SH-SY5Y (cell line): ENCODE measurements at regions not wholly inside any gene's neighbourhood (a gene's known extent, or its start where the extent isn't known, plus 50 kb on each side); places are given as distances from the start of the nearest gene placed in this dataset.

Experiments
- GATA2 ChIP-seq: IDR thresholded peaks from 2 replicates; pipeline ENCODE4 v1.6.1; 2011; ENCODE audit warnings: mild to moderate bottlenecking, low read depth, low read length
- GATA3 ChIP-seq: IDR thresholded peaks from 2 replicates; pipeline ENCODE4 v1.6.1; 2011; ENCODE audit warnings: low read depth, mild to moderate bottlenecking, low read length, moderate library complexity

GRCh38 chr11:134725716-134726639 lies 313.9 kb upstream of the B3GAT1 start:
- TF ChIP-seq GATA3 (no peak), GATA2 (no peak)

- TF ChIP-seq GATA3 = no peak
- TF ChIP-seq GATA2 = no peak
Observed at GRCh38 chr11:134725211-134725610, 313.2 kb upstream of the B3GAT1 start.

DNA sequence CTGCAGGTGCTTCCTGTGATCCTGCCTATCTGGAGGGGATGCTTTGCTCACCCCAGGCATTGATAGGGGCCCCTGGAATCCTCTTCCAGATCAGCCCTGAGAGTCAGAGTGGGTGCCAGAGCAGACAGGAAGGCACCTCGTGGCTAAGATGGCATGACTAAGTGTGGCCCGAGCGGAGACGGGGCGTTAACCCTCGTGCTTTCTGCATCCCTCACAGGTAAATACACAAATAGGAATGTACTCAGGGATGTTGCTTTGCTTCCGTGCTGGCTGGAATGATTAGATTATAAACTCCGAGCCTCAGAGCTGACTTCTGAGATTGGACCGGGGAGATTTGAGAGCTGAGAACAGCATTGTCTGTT lies 312.7 kb upstream of the B3GAT1 start:
- TF ChIP-seq GATA3 (no peak), GATA2 (no peak)

DNA sequence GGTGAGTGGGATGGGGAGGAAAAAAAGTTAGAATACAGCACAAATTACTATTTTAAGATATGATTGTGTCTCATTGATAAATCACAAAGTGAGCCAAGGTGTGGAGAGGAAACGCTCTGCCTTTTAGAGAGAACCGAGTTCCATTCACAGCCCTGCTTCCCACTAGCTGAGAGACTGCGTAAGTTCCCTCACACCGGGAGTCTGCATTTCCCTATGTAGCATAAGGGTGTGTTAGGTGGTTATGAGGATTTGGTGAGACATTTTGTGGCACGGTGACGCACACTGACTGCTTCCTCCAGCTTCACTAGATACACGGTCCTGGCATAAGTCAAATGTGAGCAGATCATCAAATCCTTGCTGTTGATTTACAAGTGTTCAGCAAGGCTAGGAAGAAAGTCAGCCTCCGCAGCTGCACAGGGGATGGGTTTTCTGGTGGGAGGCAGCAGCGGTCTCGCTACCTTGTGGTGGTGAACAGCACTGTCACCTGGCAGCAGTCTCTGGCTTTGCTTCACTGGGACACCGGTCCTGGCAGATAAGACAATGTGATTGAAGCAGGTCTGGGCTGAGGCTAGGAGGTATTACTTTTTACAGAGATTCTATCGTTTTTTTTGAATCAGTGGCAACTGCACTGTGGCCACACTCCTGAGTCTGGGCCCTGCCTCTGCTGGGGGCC lies 312.2 kb upstream of the B3GAT1 start:
- TF ChIP-seq GATA3 (no peak), GATA2 (no peak)

- TF ChIP-seq GATA2 (no peak), GATA3 (no peak)
Observed at GRCh38 chr11:134719397-134719796, 307.4 kb upstream of the B3GAT1 start.

DNA sequence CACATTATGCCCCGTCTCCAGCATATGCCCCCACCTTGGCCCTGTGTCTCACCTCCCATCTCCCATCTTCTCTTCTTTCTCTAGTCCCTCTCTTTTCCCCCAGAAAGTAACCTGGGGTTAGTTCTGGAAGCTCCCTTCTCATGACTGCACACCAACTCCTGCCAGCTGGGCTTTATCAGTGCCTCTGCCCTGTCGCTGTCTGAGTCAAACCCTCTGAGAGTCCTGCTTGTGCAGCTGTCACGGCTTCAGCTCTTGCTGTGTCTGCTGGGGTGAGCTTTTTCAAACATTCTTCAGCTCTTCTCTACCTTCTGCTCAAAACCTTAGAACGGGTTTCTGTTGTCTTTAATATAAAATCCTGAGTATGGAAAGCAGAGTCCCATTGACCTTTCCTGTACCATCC lies 304.5 kb upstream of the B3GAT1 start:
- TF ChIP-seq GATA2 (no peak), GATA3 (no peak)

GRCh38 chr11:134714021-134714656 lies 302.1 kb upstream of the B3GAT1 start:
- TF ChIP-seq GATA3 = no peak

- TF ChIP-seq GATA3 (no peak), GATA2 (no peak)
Observed at GRCh38 chr11:134712228-134713145, 300.4 kb upstream of the B3GAT1 start.

- TF ChIP-seq GATA3 = no peak
- TF ChIP-seq GATA2 = no peak
Observed at GRCh38 chr11:134711588-134711987, 299.5 kb upstream of the B3GAT1 start.

DNA sequence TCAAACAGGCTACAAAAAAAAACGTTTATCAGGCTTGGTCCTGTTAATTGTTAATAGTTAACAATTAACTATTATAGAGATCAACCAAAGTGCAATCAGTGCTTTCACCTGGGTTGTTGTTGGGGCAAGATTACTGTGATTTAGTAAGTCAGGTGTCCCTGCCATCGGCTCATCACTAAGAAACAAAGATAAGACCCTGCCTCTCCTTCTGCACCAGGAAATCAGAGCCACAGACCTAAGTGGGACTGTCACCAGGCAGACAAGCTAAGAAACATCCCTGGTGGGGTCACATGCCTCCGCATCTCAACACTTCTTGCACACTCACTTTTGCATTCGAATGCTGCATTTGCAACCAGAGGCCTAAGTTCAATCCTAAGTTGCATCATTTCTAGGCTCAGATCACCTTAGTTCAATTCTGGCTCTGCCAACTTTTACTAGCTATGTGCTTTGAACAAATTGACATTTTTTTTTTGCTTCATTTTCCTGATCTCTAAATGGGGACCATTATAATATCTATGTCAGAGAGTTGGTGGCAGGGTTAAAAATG lies 298.9 kb upstream of the B3GAT1 start:
- TF ChIP-seq GATA3 = no peak
- TF ChIP-seq GATA2 = no peak

DNA sequence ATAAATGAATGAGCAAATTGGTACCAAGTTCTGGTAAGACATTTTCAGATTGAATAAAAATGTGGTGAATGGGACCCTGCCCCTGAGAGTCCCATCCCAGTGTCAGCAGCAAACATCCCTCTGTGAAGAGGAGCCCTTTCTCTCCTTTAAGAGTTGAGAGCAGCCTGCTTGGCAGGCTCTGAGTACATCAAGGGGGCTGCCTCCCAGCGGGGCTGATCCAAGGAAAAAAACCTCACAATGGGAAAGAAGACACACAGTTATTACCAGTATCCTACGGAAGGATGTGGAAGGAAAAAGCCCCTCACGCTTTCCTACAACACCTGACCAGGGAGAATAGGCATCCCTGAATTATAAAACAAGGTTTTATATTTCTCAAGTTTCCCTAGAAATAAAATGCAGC lies 293.8 kb upstream of the B3GAT1 start:
- TF ChIP-seq GATA3 = no peak
- TF ChIP-seq GATA2 = no peak

GRCh38 chr11:134702827-134703226 lies 290.8 kb upstream of the B3GAT1 start:
- TF ChIP-seq GATA3 = no peak

DNA sequence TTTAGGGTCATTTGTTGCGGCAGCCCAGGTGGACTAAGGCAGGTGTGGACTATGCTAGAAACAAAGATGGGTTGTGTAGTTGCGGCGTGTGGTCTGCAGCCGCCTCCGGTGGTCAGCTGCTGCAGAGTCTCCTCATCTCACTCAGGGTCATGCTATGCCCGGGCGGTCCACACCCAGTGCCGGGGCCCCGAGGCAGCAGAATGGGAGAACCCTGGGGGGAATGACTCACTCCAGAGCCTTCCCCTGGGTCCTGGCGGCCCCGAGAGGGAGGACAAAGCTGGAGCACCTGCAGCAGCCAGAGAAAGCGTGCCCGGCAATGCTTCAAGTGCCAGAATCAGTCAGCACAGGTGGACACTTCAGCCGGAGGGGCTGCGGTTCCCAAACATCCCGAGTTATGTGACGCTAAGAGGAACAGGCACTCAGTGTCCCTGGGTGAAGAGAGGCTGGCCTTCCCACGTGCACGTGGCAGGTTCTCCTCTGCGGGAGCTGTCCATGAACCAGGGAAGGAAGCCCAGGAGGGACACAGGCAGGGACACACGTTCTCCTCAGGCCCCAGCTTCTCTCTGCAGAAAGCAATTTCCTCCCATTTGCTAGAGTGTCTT lies 289.6 kb upstream of the B3GAT1 start:
- TF ChIP-seq GATA3 (no peak), GATA2 (no peak)

GRCh38 chr11:134700101-134700640 lies 288.1 kb upstream of the B3GAT1 start:
- TF ChIP-seq GATA3 (no peak), GATA2 (no peak)
